GM18868 (cell line): ENCODE measurements at regions not wholly inside any gene's neighbourhood (a gene's known extent, or its start where the extent isn't known, plus 50 kb on each side); places are given as distances from the start of the nearest gene placed in this dataset.

Experiments used
- ATAC-seq: cut with Tn5 transposase; IDR thresholded peaks from one replicate; pipeline ENCODE4 v1.9.1; 2021; ENCODE audit warnings: mild to moderate bottlenecking, moderate library complexity; ENCODE audit not compliant: unreplicated experiment

DNA sequence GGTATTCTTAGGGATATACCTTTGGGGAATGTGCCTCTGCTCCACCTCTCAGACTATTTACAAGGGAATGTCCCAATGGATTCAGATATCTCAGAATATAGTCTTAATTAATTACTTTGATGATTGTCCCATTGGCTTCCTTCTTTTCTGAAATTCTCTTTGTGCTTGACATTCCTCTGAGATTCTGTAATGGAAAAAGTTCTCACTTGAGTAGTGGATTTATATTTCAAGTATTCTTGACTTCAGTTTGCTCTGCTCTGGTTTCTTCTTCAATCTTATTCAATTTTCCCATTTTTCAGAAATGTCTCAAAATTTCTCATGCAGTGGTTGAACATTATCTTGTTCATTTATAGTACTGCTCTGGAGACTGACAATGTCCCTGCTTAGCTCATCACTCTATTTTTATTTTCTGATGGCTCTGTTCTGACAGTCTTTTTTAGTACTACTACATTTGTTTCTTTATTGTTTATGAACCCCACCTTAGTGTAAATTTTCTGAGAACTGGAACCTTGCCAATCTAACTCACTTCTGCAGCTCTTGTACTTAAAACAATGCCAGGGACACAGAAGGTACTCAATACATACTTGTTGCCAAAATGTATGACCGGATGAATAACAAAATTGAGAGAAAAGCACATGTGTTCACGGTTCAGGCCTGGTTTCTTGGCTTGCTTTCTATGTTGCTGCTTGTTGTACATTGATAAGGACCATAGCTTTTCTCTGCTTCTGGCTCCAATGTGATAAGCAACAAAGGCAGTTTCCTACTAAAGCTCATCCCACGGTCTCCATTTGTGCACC lies 471.7 kb downstream of the GASK1B start:
- ATAC-seq: no peak

DNA sequence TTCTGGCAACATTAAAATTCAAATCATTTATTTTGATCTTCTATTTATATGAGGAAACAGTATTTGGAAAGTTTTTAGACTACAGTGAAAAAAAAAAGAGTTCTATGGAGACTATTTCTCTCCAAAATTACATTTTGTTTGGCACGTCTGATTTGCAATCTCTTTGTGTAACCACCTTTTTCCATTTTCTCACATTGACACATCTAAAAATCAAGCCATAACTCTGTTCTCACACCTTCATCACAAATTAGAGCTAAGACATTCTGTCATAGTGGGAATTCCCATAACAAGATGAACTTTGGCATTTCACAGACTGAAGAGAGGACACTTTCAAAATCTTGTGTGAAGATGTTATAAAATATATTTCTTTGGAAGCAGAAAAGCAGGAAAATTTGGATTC lies 468.9 kb downstream of the GRIA2 start:
- no peak for ATAC-seq

DNA sequence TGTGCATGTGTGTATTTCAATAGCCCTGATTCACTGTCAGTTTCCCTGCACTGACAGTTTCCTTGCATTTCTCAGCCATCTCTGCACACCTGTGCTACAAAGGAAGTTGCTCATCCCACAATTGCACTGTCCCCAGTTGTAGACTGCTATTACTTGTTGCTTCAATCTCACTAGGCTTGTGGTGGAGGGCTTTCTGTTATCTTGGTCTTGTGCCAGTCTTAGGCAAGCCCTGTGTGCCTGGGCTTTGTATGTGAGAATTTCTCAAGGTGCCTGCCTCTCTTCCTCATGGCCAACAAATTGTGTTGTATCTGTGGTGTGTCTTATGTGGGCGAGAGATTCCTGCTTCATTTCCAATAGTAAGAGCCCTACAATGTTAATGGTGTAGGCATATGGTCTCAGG lies 467.4 kb downstream of the GRIA2 start:
- no peak for ATAC-seq

DNA sequence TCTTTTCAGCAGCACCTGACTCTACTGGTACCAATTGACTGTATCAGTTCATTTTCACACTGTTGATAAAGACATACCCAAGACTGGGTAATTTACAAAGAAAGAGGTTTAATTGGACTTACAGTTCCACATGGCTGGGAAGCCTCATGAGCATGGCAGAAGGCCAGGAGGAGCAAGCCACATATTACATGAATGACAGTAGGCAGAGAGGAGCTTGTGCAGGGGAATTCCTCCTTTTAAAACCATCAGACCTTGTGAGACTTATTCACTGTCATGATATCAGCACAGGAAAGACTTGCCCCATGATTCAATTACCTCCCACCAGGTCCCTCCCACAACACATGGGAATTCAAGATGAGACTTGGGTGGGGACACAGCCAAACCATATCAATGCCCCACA lies 458.8 kb downstream of the GRIA2 start:
- ATAC-seq: peak; percentile 43

DNA sequence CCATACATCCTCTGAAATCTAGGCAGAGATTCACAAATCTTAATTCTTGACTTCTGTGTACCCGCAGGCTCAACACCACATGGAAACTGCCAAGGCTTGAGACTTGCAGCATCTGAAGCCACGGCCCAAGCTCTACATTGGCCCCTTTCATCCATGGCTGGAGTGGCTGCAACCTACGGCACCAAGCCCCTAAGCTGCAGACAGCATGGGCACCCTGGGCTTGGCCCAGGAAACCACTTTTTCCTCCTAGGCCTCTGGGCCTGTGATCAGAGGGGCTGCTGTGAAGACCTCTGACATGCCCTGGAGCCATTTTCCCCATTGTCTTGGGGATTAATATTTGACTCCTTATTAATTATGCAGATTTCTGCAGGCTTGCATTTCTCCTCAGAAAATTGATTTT lies 457.9 kb downstream of the GRIA2 start:
- ATAC-seq: no peak

DNA sequence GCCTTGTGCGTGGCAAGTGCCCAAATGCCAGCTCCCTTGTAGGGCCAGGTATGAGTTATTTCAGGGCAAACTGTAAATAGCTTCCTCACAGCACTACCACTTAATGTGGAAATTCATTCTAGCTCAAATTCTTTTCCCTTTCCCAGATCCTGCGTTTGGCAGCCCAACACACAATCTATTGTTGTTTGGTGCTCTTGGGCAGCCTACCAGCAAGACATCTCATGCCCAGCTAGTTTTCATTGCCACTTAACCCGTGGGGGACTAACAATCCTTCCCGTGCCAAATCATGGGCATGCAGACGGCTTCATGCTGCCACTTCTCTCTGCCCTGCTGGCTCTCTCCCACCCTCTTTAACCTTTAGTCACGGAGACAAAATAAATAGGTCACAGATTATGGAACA lies 454.2 kb downstream of the GRIA2 start:
- no peak for ATAC-seq

DNA sequence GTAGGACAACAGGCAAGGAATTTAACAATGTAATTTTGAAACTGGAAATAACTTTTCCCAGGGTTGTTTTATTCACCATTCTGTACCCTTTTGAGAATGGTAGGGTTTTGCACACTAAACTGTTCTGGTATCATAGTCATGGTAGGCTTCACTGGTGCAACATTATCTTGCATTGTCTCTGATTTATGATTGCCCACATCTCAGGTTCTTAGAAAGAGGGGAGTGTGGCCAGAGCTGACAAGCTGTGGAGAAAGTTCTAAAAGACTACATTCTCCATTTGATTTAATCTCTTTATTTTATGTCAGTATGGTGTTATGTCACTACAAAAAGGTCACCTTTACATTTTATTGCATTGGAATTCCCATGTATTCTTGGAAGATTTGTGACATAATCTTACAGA lies 447.3 kb downstream of the GRIA2 start:
- no peak for ATAC-seq

DNA sequence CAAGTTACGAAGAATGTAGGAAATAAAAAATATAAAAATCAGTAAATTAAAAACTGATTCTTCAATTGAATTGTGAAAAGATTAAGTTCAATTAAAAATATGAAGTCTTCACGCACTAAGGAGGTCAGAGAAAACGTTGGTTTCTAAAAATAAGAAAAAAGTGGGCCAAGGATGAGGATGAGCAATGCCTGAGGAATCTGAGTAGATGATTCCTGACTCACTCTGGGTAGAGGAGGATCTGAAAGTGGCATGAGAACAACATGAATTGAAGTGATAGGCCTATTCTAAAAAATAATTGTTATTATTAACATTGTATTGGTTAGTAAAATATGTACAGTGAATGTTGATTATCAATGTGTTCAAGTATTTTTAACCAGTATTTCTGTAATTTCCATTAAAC lies 444.2 kb downstream of the GRIA2 start:
- ATAC-seq: no peak

DNA sequence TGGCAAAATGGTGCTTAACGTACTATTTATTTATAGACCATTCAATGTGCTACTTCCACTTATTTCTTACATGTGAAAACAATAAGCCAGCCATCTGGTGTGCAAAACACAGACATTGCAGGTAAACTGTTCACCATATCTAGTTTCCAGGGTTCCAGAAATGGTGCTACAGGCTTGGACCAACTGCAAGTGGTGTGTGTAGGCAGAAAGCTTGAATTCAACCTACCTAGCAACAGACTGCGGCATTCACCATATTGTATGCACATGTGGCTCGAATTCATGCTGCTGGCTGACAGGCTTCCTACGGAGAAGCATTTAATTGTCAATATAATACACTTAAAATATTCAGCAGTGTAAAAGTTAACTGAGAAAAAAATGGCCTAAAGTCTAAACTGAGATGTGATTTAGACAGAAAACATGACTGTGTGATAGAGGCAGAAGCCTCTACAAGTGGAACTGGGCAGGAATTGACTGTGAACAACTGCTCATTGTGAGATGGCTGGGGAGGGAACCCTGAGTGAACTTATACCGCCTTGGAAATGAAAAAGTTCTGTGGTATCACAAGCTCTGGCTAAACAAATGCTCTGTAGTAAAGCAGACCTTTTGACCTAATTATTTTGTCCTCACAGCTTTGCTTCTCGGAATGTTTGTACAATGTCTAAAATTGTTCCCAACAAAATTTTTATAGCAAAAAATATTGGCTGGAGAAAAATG lies 434.7 kb downstream of the GRIA2 start:
- no peak for ATAC-seq

DNA sequence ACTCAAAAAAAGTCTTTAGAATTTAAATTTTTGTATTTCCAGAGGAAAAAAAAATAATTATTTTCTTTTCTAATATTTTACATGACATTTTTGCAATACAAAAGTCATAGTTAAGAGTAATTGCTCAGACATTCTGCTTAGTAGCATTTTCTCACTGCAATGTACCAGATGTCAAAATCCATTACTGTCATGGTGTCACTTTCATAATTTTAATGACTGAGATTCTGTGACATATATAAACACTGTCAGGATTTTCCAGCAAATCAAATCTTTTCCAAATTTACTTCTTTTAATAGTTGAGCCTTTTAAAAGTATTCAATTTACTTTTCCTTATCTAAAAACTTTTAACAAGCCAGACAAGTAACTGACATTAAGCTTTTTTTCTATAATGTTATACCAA lies 422.7 kb downstream of the GRIA2 start:
- no peak for ATAC-seq

DNA sequence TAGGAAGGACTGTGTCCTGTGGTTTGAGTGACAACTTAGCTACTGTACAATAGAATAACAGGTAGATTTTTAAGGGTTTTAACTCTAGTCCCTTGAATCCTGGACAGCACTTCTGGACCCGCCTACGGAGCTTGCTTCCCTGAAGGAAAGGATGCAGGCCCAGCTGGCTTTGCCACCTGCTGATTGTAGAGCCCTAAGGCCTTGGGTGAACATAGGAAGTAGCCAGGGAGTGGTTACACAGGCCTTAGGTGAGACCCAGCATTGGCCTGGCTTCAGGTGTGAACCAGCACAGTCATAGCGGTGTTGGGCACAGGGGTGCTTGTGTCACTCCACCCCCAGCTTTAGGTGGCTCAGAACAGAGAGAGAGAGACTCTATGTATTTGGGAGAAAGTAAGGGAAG lies 413.5 kb downstream of the GRIA2 start:
- ATAC-seq: no peak

DNA sequence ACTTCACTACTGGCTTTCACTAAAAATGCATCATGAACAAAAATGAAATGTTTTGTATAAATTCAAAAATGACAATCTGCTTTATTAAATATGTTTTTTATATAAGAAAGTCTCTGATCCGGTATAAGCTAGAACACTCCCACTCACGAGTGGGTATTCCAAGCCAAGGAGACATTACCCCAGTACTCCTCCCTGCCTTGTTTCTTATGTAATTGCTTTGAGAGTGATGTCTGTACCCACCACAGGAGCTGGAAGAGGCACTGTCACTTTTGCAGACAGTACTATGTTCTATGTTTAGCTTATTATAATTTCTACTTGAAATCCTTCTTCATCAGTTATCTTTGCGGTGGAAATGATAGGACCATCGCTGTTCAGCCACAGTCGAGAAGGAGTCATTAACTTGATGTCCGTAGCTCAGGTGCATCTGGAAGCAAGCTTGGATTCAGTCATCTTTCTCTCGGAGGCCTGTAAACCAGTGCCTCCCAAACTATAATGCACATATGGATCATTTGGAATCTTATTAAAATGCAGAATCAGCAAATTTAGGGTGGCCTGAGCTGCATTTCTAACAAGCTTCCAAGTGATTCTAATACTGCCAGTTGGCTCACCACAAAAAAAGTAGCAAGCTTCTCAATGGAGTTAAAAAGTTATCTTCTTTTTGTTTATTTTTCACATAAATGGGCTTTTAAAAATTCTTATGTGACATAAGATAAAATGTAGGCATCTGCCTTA lies 396.4 kb downstream of the GRIA2 start:
- ATAC-seq: no peak

DNA sequence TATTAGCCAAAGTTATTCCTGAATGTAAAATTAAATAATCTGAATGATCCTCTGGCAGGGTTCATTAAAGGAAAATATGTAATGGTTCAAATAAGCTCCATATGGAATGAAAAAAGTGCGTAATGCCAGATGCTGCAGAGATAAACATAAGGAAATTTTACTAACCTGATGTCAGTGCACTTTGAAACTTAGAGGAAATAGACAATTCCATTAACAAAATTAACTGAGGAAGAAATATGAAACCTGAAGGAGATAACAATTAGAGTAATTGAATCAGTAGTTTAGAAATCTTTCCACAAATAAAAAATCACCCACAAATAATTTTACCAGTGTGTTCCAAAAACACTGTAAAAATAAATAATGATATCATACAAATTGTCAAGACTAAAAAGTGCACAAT lies 387.5 kb downstream of the GRIA2 start:
- no peak for ATAC-seq

DNA sequence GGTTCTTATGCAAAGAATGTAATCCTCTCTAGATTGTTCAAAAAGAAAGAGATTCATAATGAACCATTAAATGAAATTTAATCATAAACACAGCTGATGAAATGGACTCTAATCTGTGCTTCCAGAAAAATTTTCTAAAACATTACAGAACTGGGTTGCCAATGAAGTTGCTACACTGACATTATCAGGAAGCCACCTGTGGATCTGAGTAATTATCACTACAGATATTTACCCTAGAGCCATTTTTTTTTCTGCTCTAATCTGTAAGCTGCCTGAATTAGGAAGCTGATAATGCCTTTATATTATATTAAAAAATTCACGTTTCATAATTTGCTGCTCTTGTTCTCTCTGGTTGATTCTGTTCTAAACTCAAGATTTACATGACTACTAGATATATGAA lies 380.1 kb downstream of the GRIA2 start:
- no peak for ATAC-seq

DNA sequence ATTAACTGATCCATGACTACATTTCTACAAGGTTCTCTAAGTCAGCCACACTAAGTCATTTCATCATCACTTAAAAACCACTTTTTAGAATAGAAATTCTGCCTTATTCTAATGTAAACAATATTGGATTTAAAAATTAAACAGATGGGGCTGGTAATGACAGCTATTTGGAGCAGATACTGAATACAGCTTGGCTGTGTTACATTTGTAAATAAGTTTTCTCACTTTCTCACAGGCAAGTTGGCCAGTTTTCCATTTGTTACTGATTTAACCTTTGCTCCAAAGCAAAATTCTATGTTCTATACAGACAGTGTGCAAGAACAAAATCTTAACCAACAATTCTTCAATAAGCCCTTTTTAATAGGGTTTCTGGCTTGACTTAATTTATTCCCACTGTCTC lies 370.7 kb downstream of the GRIA2 start:
- ATAC-seq: no peak

DNA sequence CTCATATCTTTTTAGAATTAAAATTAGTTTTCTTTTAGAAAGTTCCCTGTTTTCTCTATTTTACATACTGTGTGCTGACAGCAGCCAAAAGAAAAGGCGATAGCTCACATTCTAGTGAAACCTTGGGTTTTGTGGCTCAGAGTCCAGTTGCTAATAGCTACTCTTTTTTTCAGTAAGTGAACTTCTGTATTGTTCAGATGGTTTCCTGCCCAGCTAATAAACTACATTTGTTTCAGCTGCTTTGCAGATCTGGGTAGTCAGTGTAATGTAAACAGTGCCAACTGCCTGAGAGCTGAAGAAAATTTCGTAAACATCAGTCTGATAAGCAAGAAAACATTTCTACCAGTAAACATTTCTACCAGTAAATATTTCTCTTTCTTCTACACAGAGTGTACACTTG lies 370.2 kb downstream of the GRIA2 start:
- no peak for ATAC-seq

DNA sequence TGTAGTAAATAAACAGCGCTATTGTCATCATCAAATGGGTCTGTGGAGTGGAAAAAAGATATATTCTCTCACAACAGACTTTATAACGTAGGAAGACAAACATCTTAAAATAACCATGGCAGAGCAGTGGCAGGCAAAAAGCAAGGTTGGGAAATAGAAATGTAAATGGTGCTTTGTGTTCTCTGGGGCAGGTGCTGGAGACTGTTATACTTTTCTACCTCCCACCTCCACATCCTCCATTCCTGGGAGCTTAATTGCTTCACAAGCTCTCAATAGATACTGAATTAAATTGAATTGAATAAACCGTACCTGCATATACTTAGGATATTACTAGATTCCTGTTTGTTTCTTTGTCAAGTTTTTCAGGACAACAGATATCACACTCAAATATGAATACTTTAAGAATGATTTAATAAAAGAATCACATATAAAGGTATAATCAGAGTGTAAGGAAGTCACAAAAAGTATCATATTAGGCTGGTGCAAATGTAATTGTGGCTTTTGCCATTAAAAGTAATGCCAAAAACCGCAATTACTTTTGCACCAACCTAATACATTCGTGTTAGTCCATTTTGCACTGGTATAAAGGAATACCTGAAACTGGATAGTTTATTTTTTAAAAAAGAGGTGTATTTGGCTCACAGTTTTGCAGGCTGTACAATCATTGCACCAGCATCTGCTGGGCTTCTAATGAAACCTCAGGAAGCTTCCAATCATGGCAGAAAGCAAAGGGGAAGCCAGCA lies 367.3 kb downstream of the GRIA2 start:
- no peak for ATAC-seq

DNA sequence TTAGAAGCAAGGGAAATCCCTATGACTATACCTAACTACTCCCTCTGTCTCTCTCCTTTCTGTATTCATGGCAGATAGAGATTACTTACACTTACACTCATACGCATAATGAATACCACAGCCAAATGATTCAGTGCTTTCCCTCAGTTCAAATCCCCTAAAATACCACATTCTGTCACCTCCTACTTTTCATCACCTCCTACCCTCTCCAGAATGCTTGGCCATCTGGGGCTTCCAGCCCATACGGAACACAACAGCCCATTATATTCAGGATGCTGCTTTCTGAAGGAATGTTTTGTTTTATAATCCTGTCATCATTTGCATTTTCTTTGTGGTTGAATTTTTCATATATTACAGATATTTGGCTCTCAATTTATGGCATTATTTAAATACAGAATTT lies 361.6 kb downstream of the GRIA2 start:
- ATAC-seq: no peak

DNA sequence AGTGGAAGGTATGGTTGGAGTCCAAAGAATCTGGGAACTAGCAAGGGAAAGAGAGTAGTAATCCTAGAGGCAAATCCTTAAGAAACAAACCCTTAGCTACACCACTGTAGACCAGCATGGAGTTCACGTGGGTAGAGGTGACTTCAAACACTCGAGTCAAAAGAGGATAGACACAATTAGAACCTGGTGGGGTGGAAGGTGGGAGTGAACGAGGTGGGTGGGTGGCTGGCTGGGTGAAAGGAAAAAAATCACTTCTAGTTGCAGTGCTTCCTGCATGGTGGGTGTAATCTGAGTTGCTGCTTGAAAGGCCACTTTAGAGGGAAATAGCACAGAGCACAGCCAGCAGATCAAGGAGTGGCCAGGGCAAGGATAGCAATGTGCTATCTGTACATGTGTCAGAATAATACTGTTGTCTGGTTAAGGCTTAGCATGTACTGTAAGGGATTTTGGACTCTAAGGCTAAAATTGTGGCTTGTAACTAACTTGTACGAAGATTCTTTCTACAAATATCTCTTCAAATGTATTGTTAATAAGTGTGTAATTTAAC lies 356.2 kb downstream of the GRIA2 start:
- no peak for ATAC-seq

DNA sequence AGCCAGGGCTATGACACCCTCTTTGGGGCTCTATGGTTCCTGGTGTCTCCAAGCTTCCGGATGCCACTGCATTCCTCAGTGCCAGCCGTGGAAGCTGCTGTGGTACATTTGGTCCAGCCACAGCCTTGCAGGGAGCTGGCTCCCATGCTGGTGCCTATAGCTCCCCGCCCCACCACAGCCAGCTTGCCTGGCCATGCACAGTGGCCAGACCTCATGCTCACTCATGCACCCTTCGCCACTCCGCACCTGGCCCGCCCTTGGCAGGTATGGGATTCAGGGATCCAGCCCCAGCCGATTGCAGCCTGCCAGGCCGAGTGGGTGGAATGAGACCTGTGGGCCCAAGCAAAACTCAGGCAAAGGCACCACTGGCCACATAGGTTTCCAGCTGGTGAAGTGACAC lies 354.8 kb downstream of the GRIA2 start:
- no peak for ATAC-seq

DNA sequence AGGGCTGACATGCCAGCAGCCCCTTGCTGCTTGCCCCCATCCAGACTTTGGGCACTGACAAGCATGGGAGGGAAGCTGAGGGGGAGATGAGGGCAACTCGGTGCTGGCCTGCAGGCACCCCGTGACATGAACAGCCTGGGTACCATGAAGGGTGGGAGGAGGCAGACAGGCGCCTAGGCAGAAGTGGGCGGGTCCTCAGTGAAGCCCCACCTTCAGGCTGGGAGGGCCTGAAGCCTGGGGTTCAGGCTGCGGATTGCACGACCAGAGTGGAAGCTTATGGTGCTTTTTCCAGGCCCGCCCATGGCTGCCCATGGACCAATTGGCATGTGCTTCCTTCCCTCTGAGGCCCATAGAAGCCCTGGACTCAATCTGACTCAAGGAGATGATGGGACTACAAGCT lies 354.1 kb downstream of the GRIA2 start:
- no peak for ATAC-seq
